Sigmoid colon (tissue), 6 donors: ENCODE measurements at regions not wholly inside any gene's neighbourhood (a gene's known extent, or its start where the extent isn't known, plus 50 kb on each side); places are given as distances from the start of the nearest gene placed in this dataset.

Experiments used
- DNase-seq: peaks from one replicate; pipeline ENCODE4 v3.0.0-alpha.2; 2019
- H3K27ac ChIP-seq, 4 donors: fragments of 200-600 bp; sonication (generic); one replicate each; pipeline ENCODE4 v1.5.1; 2016 to 2019; ENCODE audit warnings: mild to moderate bottlenecking in 1 of 4
- H3K27me3 ChIP-seq, 3 donors: fragments of 200-600 bp; sonication (generic); one replicate each; pipeline ENCODE4 v1.5.1; 2019; ENCODE audit warnings: mild to moderate bottlenecking in 1 of 3
- H3K36me3 ChIP-seq, 4 donors: fragments of 200-600 bp; sonication (generic); one replicate each; pipeline ENCODE4 v1.5.1; 2016 to 2019
- H3K4me1 ChIP-seq, 4 donors: fragments of 200-600 bp; sonication (generic); one replicate each; pipeline ENCODE4 v1.5.1; 2017 to 2019
- H3K4me3 ChIP-seq, 4 donors: fragments of 200-600 bp; sonication (generic); one replicate each; pipeline ENCODE4 v1.5.1; 2017 to 2019; ENCODE audit warnings: mild to moderate bottlenecking in 2 of 4, moderate library complexity in 1 of 4
- H3K9me3 ChIP-seq, 4 donors: fragments of 200-600 bp in 3 of 4; sonication (generic) in 3 of 4; one replicate each; pipeline versions ENCODE4 v1.5.1 to v1.6.1; 2013 to 2019
- EP300 ChIP-seq, 4 donors: sonication (generic); formaldehyde crosslinking; IDR thresholded peaks; one replicate each; pipeline ENCODE4 v1.6.1; 2017; ENCODE audit warnings: antibody characterized with exemption in 4 of 4
- POLR2A ChIP-seq, 2 donors: fragments of 450-650 bp; IDR thresholded peaks; one replicate each; pipeline ENCODE4 v1.6.1; 2016; ENCODE audit warnings: antibody characterized with exemption in 2 of 2, mild to moderate bottlenecking in 2 of 2, moderate library complexity in 2 of 2
- POLR2AphosphoS5 ChIP-seq, 4 donors: sonication (generic); formaldehyde crosslinking; IDR thresholded peaks; one replicate each; pipeline ENCODE4 v1.6.1; 2017; ENCODE audit warnings: antibody characterized with exemption in 4 of 4
- WGBS, 2 donors: extraction: QIAGEN DNeasy Blood & Tissue Kit; methylation state at CpG; one replicate each; pipeline ENCODE4 v1.1.7; 2013; 5-methylcytosine and 5-hydroxymethylcytosine counted together
- intact Hi-C: fragments of 100-400 bp; cut with DNase I; formaldehyde crosslinking; loops from one replicate; pipeline ENCODE4 v1.15.1; 2023
- TF ChIP-seq, protein P1 (sequence below), 4 experiments: fragments of 450-650 bp in 3 of 4; fragments of 200-600 bp in 1 of 4; IDR thresholded peaks; one replicate each; pipeline ENCODE4 v1.5.1; 2016 to 2019; ENCODE audit warnings: antibody characterized with exemption in 4 of 4, mild to moderate bottlenecking in 3 of 4, moderate library complexity in 2 of 4
- donor health status: healthy with polysubstance abuse.
- donor health status: healthy.

DNA sequence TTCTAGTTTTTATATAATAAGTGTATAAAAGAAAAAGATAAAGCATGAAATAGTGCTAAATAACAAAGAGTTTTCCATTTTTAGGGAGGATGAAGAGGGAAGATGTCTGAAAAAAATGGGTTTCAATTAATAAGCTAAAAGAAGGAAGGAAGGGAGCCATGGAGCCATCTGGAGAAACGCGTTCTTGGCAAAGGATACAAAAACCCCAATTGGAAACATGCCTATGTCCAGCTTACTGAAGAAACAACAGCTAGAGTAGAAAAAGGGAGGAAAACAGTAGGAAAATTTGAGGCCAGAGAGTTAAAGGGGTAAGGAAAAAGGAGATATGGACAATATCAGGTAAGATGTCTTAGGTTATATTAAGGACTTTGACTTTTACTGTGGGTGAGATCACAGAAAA lies 416.2 kb upstream of the GHITM start:
- H3K9me3 ChIP-seq, result no peaks in the 10 kb centered on the region
- no peak overlapping the region for H3K4me3 ChIP-seq
- no peaks in the 10 kb centered on the region for H3K36me3 ChIP-seq
- H3K27me3 ChIP-seq, result no peaks in the 10 kb centered on the region
- TF ChIP-seq POLR2A (IDR thresholded peaks at IDR 0.05), result no peak
- TF ChIP-seq, protein P1, sequence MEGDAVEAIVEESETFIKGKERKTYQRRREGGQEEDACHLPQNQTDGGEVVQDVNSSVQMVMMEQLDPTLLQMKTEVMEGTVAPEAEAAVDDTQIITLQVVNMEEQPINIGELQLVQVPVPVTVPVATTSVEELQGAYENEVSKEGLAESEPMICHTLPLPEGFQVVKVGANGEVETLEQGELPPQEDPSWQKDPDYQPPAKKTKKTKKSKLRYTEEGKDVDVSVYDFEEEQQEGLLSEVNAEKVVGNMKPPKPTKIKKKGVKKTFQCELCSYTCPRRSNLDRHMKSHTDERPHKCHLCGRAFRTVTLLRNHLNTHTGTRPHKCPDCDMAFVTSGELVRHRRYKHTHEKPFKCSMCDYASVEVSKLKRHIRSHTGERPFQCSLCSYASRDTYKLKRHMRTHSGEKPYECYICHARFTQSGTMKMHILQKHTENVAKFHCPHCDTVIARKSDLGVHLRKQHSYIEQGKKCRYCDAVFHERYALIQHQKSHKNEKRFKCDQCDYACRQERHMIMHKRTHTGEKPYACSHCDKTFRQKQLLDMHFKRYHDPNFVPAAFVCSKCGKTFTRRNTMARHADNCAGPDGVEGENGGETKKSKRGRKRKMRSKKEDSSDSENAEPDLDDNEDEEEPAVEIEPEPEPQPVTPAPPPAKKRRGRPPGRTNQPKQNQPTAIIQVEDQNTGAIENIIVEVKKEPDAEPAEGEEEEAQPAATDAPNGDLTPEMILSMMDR (IDR thresholded peaks at IDR 0.05), result no peak
- DNase-seq, result no peak
- H3K4me1 ChIP-seq, result no peaks in the 10 kb centered on the region
- 82 to 96% methylated on average over 2 of the region's 2 CpGs for WGBS, 2 donors
- no peak overlapping the region for H3K27ac ChIP-seq
- intact Hi-C loops, result no loop called here

DNA sequence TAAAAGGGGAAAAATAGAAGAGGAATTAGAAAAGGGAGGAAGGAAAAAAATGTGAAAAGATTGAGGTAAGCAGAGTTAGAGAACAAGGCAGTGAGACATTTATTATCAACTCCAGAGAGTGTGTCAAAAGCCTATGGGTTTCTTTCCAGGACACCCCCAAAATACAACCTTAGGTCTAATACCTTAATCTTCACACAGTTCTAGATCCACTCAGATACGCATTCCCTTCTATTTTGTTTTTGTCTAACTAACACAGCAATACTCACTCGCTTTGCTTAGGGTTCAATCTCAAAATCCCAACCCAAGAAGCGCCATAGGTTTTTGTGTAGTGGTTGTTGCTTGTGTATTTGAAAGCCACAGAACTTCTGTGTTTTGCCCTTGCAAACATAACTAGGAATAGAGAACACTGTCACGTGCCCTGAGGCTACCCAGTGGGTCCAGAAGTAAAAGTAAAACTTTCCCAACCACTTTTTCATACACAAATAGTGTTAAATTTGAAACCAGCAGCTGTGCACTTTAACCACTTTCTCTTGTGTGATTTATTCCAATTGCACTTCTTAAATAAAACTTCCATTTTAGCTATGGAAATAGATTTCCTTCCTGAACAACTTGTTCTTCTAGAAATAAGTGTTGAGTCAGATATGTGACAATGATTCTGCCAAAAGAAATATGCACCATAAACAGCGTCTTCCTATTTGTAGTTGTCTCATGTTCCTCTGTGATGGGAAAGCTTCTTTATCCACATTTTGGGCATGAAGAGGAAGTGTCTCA lies 414.7 kb upstream of the GHITM start:
- no peak overlapping the region for H3K4me3 ChIP-seq
- no peak for DNase-seq
- H3K9me3 ChIP-seq, result no peaks in the 10 kb centered on the region
- TF ChIP-seq, protein P1 (IDR thresholded peaks at IDR 0.05), result no peak
- TF ChIP-seq POLR2A (IDR thresholded peaks at IDR 0.05) (no peak), EP300 (IDR thresholded peaks at IDR 0.05) (no peak), POLR2AphosphoS5 (IDR thresholded peaks at IDR 0.05) (no peak)
- intact Hi-C loops, result no loop called here
- H3K27me3 ChIP-seq, result no peaks in the 10 kb centered on the region
- no peaks in the 10 kb centered on the region for H3K36me3 ChIP-seq
- WGBS, 2 donors, result 75 to 78% methylated on average over 5 of the region's 5 CpGs
- H3K4me1 ChIP-seq, result no peaks in the 10 kb centered on the region
- H3K27ac ChIP-seq, result no peak overlapping the region

DNA sequence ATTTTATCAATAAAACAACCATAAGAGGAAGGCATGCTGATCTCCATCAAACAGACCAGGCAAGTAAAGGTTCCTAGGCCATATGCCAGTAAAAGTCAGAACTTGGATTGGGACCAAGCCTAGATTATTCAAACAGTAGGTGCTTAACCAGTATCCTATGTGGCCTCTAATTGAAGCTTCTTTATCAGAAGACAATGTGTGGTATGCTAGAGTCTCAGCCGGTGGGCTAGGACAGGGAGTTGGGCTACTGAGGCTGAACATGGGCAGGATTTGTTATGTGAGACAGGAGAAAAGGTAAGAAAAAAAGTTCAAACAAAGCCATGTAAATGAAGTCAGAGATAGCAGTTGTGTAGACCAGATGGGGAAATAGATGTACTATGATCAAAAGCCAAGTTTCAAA lies 413.7 kb upstream of the GHITM start:
- no peak for TF ChIP-seq POLR2A (IDR thresholded peaks at IDR 0.05)
- Histone ChIP-seq H3K27ac (no peak overlapping the region), H3K36me3 (no peaks in the 10 kb centered on the region), H3K9me3 (no peaks in the 10 kb centered on the region), H3K27me3 (no peaks in the 10 kb centered on the region), H3K4me3 (no peak overlapping the region), H3K4me1 (no peaks in the 10 kb centered on the region)
- no peak for DNase-seq
- 62 to 84% methylated on average over 1 of the region's 1 CpG for WGBS, 2 donors
- intact Hi-C loops, result no loop called here

DNA sequence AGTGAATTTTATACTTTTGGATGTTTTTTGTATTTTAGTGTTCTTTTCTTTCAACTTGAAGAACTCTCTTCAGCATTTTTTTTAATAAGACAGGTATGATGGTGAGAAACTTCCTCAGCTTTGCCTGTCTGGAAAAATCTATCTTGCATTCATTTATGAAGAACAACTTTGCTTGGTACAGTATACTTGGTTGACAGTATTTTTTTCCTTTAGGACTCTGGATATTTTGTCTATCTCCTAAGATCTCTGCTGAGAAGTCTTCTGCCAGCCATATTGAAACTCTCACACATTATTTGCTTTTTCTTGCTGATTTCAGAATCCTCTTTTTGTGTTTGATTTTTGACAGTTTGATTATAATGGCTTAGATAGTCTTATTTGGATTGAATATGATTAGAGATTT lies 405.0 kb upstream of the GHITM start:
- Histone ChIP-seq H3K4me3 (no peak overlapping the region), H3K4me1 (no peaks in the 10 kb centered on the region), H3K27me3 (no peaks in the 10 kb centered on the region), H3K36me3 (no peaks in the 10 kb centered on the region), H3K27ac (no peak overlapping the region), H3K9me3 (peaks cover 0 to 9% (median 5%) of the 10 kb centered on the region in 4 donors)
- intact Hi-C loops, result no loop called here
- DNase-seq, result no peak
- TF ChIP-seq EP300 (IDR thresholded peaks at IDR 0.05), result no peak
- TF ChIP-seq, protein P1 (IDR thresholded peaks at IDR 0.05), result no peak
- no peak for TF ChIP-seq POLR2A (IDR thresholded peaks at IDR 0.05)
- no peak for TF ChIP-seq POLR2AphosphoS5 (IDR thresholded peaks at IDR 0.05)

DNA sequence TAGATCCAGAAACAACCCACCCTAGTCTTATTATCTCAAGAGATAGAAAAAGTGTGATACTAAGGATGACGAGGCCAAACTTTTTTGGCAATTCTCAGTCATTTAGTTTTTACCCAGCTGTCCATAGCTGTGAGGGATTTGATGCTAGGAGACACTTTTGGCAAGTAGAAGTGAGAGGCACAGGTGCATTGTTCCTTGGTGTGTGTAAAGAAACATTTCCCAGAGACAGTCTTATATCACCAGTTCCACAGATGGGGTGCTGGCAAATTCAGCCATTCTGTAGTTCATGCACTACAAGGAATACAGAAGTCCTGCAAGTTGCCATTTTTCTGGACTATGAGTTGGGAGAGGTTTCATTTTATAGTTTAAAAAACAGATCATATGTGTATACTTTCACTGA lies 403.3 kb upstream of the GHITM start:
- Histone ChIP-seq H3K9me3 (peaks cover 0 to 9% (median 5%) of the 10 kb centered on the region in 4 donors), H3K4me1 (no peaks in the 10 kb centered on the region), H3K36me3 (no peaks in the 10 kb centered on the region), H3K27me3 (no peaks in the 10 kb centered on the region), H3K4me3 (no peak overlapping the region), H3K27ac (no peak overlapping the region)
- DNase-seq, result no peak
- 34 to 56% methylated on average over 1 of the region's 1 CpG for WGBS, 2 donors
- intact Hi-C loops, result no loop called here
- TF ChIP-seq POLR2A (IDR thresholded peaks at IDR 0.05), result no peak
- TF ChIP-seq, protein P1 (IDR thresholded peaks at IDR 0.05), result no peak
- no peak for TF ChIP-seq POLR2AphosphoS5 (IDR thresholded peaks at IDR 0.05)
- no peak for TF ChIP-seq EP300 (IDR thresholded peaks at IDR 0.05)
